SK-N-SH treated with all-trans-retinoic acid at 6 μM for 48 hours (cell line): ENCODE measurements at regions not wholly inside any gene's neighbourhood (a gene's known extent, or its start where the extent isn't known, plus 50 kb on each side); places are given as distances from the start of the nearest gene placed in this dataset.

Source experiments
- ATAC-seq: fragments of 200-7000 bp; cut with Tn5 transposase; 3 replicates; pipeline ENCODE4 v1.9.1; 2020; ENCODE audit warnings: mild to moderate bottlenecking, moderate library complexity
- ARNTL ChIP-seq: fragments of 450-650 bp; formaldehyde crosslinking; IDR thresholded peaks from 2 replicates; pipeline ENCODE4 v1.5.0; 2020; ENCODE audit warnings: low read depth, mild to moderate bottlenecking, moderate library complexity, borderline replicate concordance
- BACH2 ChIP-seq: fragments of 250-450 bp; sonication (Bioruptor Pico); IDR thresholded peaks from 2 replicates; pipeline ENCODE4 v1.9.0; 2021; ENCODE audit warnings: mild to moderate bottlenecking, borderline replicate concordance
- CREB5 ChIP-seq: fragments of 250-450 bp; sonication (Bioruptor Pico); IDR thresholded peaks from 2 replicates; pipeline ENCODE4 v1.5.1; 2020; ENCODE audit warnings: low read depth, mild to moderate bottlenecking, moderate library complexity
- CSDC2 ChIP-seq: fragments of 250-450 bp; sonication (Bioruptor Pico); IDR thresholded peaks from 2 replicates; pipeline ENCODE4 v1.5.0; 2020; ENCODE audit warnings: mild to moderate bottlenecking, moderate library complexity
- ESRRG ChIP-seq: fragments of 250-450 bp; sonication (Bioruptor Pico); IDR thresholded peaks from 2 replicates; pipeline ENCODE4 v1.6.1; 2021; ENCODE audit warnings: mild to moderate bottlenecking
- GLIS3 ChIP-seq: fragments of 250-450 bp; sonication (Bioruptor Pico); IDR thresholded peaks from 2 replicates; pipeline ENCODE4 v1.5.0; 2020; ENCODE audit warnings: mild to moderate bottlenecking, moderate library complexity
- ISL1 ChIP-seq: fragments of 250-450 bp; sonication (Bioruptor Pico); IDR thresholded peaks from 2 replicates; pipeline ENCODE4 v2.1.2; 2022; ENCODE audit warnings: mild to moderate bottlenecking, moderate library complexity
- OSR1 ChIP-seq: fragments of 250-450 bp; sonication (Bioruptor Pico); IDR thresholded peaks from 2 replicates; pipeline ENCODE4 v1.8.0; 2022; ENCODE audit warnings: moderate library complexity, mild to moderate bottlenecking, inconsistent platforms
- PATZ1 ChIP-seq: fragments of 250-450 bp; sonication (Bioruptor Pico); IDR thresholded peaks from 2 replicates; pipeline ENCODE4 v1.8.0; 2020; ENCODE audit warnings: mild to moderate bottlenecking, moderate library complexity, borderline replicate concordance
- POU6F1 ChIP-seq: fragments of 250-450 bp; sonication (Bioruptor Pico); IDR thresholded peaks from 2 replicates; pipeline ENCODE4 v1.8.0; 2021; ENCODE audit warnings: low read depth, mild to moderate bottlenecking, moderate library complexity, borderline replicate concordance
- PPARA ChIP-seq: fragments of 250-450 bp; sonication (Bioruptor Pico); IDR thresholded peaks from 2 replicates; pipeline ENCODE4 v1.5.0; 2020; ENCODE audit warnings: mild to moderate bottlenecking, borderline replicate concordance
- TCF4 ChIP-seq: fragments of 250-450 bp; sonication (Bioruptor Pico); IDR thresholded peaks from 2 replicates; pipeline ENCODE4 v1.8.0; 2021; ENCODE audit warnings: mild to moderate bottlenecking, moderate library complexity, borderline replicate concordance
- TOX ChIP-seq: fragments of 250-450 bp; sonication (Bioruptor Pico); IDR thresholded peaks from 2 replicates; pipeline ENCODE4 v1.8.0; 2021; ENCODE audit warnings: mild to moderate bottlenecking, moderate library complexity, borderline replicate concordance
- TSHZ2 ChIP-seq: fragments of 250-450 bp; sonication (Bioruptor Pico); IDR thresholded peaks from 2 replicates; pipeline ENCODE4 v1.5.0; 2020; ENCODE audit warnings: mild to moderate bottlenecking, moderate library complexity
- ZC3H10 ChIP-seq: fragments of 250-450 bp; sonication (Bioruptor Pico); IDR thresholded peaks from 2 replicates; pipeline ENCODE4 v1.5.1; 2021; ENCODE audit warnings: mild to moderate bottlenecking, moderate library complexity
- ZFP3 ChIP-seq: fragments of 250-450 bp; sonication (Bioruptor Pico); IDR thresholded peaks from 2 replicates; pipeline ENCODE4 v1.5.0; 2020; ENCODE audit warnings: mild to moderate bottlenecking, moderate library complexity
- ZFP30 ChIP-seq: fragments of 450-650 bp; formaldehyde crosslinking; IDR thresholded peaks from 2 replicates; pipeline ENCODE4 v1.5.0; 2022; ENCODE audit warnings: mild to moderate bottlenecking, moderate library complexity
- ZNF565 ChIP-seq: fragments of 450-650 bp; formaldehyde crosslinking; conservative IDR thresholded peaks from 2 replicates; pipeline ENCODE4 v1.5.0; 2020; ENCODE audit warnings: low read depth, mild to moderate bottlenecking, moderate library complexity
- ZNF70 ChIP-seq: fragments of 450-650 bp; formaldehyde crosslinking; IDR thresholded peaks from 2 replicates; pipeline ENCODE4 v1.5.0; 2020; ENCODE audit warnings: mild to moderate bottlenecking, moderate library complexity
- ZNF8 ChIP-seq: fragments of 450-650 bp; formaldehyde crosslinking; IDR thresholded peaks from 2 replicates; pipeline ENCODE4 v1.5.0; 2020; ENCODE audit warnings: mild to moderate bottlenecking, moderate library complexity
- TF ChIP-seq, protein P1 (sequence below): fragments of 250-450 bp; sonication (Bioruptor Pico); IDR thresholded peaks from 2 replicates; pipeline ENCODE4 v1.5.1; 2021; ENCODE audit warnings: mild to moderate bottlenecking, moderate library complexity

DNA sequence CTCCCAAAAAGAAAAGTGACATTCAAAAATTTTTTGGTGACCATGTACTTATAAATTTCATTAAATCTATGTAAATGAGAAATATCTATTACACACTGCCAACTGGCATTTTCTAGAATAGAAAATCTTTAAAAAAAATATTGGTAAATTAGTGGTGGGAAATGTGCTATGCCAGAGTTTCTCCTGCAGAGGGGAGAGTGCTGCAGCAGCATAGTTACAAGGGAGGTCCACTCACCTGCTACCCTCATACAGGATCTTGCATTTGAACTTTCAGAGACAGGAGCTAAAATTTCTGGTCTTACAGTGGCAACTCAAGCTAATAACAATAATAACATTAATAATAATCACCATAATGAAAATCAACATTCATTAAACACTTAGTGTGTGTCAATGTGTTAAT, 459.6 kb downstream of the NSUN3 start:
- no peak for TF ChIP-seq ZC3H10 (CRISPR knock-in tag)
- TF ChIP-seq, all 23 proteins: peak for 0
- ATAC-seq, result no peak

DNA sequence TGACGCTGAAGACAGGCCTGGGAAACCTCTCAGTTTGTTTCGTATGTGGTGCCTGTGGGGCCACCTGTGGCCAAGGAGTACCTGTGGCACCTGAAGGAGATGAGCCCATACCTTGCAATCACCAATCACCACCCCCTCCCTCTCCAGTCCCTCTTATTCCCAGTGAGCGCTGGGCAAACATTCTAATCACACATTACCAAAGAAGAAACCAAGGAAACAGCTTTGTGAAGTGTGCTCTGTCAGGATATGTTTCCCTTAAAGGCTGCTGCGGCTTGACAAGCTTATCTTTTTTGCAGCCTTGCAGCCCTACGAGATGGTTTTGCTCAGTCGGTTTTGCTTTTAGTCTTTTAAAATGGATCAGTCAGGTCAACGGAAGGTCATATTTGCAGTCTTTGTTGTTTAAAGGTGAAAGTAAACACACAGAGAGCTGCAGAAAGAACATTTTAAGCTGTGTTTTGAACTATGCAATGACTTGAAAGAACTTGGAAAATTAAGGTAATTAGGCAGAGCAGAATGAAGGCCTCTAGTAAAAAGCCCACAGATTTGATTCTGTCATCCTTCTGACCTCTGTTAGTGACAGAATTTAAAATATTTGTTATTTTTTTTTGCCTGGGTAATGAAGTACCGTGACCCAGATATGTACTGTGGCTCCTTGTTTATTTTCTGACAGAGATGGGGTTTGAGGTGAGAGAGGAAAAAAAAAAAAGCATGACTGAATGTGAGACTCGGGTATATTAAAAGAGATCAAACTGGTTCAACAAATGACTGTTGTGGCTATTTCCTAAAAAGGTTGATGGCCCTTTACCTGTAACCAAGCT, 461.4 kb downstream of the NSUN3 start:
- TF ChIP-seq ISL1 (CRISPR knock-in tag) (no peak), ESRRG (CRISPR knock-in tag) (no peak), ZNF8 (CRISPR knock-in tag) (no peak), PPARA (CRISPR knock-in tag) (no peak), TSHZ2 (CRISPR knock-in tag) (no peak), PATZ1 (CRISPR knock-in tag) (no peak), OSR1 (CRISPR knock-in tag) (no peak), TOX (no peak), GLIS3 (CRISPR knock-in tag) (no peak), POU6F1 (CRISPR knock-in tag) (no peak), ZFP30 (CRISPR knock-in tag) (no peak), ZNF70 (CRISPR knock-in tag) (no peak), CREB5 (CRISPR knock-in tag) (no peak), ZNF565 (no peak), ARNTL (no peak)
- TF ChIP-seq, protein P1, sequence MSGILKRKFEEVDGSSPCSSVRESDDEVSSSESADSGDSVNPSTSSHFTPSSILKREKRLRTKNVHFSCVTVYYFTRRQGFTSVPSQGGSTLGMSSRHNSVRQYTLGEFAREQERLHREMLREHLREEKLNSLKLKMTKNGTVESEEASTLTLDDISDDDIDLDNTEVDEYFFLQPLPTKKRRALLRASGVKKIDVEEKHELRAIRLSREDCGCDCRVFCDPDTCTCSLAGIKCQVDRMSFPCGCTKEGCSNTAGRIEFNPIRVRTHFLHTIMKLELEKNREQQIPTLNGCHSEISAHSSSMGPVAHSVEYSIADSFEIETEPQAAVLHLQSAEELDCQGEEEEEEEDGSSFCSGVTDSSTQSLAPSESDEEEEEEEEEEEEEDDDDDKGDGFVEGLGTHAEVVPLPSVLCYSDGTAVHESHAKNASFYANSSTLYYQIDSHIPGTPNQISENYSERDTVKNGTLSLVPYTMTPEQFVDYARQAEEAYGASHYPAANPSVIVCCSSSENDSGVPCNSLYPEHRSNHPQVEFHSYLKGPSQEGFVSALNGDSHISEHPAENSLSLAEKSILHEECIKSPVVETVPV, result no peak

GRCh38 chr3:94525043-94525442, 462.2 kb downstream of the NSUN3 start:
- peak; percentile 40; the same call in 2 of the 3 replicates for ATAC-seq
- TF ChIP-seq TOX, result no peak
- no peak for TF ChIP-seq TCF4 (CRISPR knock-in tag)
- TF ChIP-seq CSDC2, result no peak
- TF ChIP-seq ARNTL, result no peak
- no peak for TF ChIP-seq ZNF70 (CRISPR knock-in tag)
- TF ChIP-seq, protein P1, result no peak
- TF ChIP-seq ISL1 (CRISPR knock-in tag), result no peak
- no peak for TF ChIP-seq BACH2 (CRISPR knock-in tag)
- no peak for TF ChIP-seq ZFP30 (CRISPR knock-in tag)
- TF ChIP-seq TSHZ2 (CRISPR knock-in tag), result no peak
- no peak for TF ChIP-seq ZFP3 (CRISPR knock-in tag)
- TF ChIP-seq POU6F1 (CRISPR knock-in tag), result no peak
- no peak for TF ChIP-seq ZNF8 (CRISPR knock-in tag)
- no peak for TF ChIP-seq OSR1 (CRISPR knock-in tag)

More for the DNA sequence above, 461.4 kb downstream of the NSUN3 start:
- ATAC-seq, result no peak
